ENCODE measurements at regions not wholly inside any gene's neighbourhood (a gene's known extent, or its start where the extent isn't known, plus 50 kb on each side); places are given as distances from the start of the nearest gene placed in this dataset.

- TF ChIP-seq ESRRA (IDR thresholded peaks at IDR 0.05; ENCODE audit: low read length), result no peak
- no peak for TF ChIP-seq ATF2 (IDR thresholded peaks at IDR 0.05; ENCODE audit: low read length)
- TF ChIP-seq POLR2A (IDR thresholded peaks at IDR 0.05; ENCODE audit: low read depth, low read length), result no peak
- TF ChIP-seq CTCF (IDR thresholded peaks at IDR 0.05 in 2 of 3, conservative IDR thresholded peaks at IDR 0.05 in 1 of 3; ENCODE audit: control insufficient read depth in 2 of 3, extremely low read depth in 1 of 3, insufficient read depth in 1 of 3, low read depth in 3 of 3, low read length in 3 of 3), result no peak
- no peak for TF ChIP-seq SUPT20H (IDR thresholded peaks at IDR 0.05; ENCODE audit: borderline replicate concordance, control insufficient read depth, low read depth, low read length)
- TF ChIP-seq EZH2 (IDR thresholded peaks at IDR 0.05; ENCODE audit: borderline replicate concordance, control insufficient read depth, low read depth, low read length), result no peak
- no peak for TF ChIP-seq SREBF1 (IDR thresholded peaks at IDR 0.05; ENCODE audit: low read length)
- TF ChIP-seq EP300 (IDR thresholded peaks at IDR 0.05; ENCODE audit: borderline replicate concordance in 1 of 2, control insufficient read depth in 1 of 2, low read depth in 2 of 2, low read length in 2 of 2), result no peak
These were observed 89.4 kb upstream of the S1PR1 start for GRCh38 chr1:101147381-101147780.
